Type B pancreatic cell (in vitro differentiated cells): ENCODE measurements at regions not wholly inside any gene's neighbourhood (a gene's known extent, or its start where the extent isn't known, plus 50 kb on each side); places are given as distances from the start of the nearest gene placed in this dataset.

ENCODE experiments used
- DNase-seq: peaks from one replicate; pipeline ENCODE4 v3.0.0; 2021; ENCODE audit warnings: mixed read lengths; ENCODE audit not compliant: unreplicated experiment; ENCODE audit errors: extremely low spot score
- H3K27ac Mint-ChIP-seq: 2 replicates; pipeline ENCODE4 v1.8.0; 2021; ENCODE audit warnings: mild to moderate bottlenecking, mixed read lengths
- H3K27me3 Mint-ChIP-seq: 2 replicates; pipeline ENCODE4 v1.8.0; 2021; ENCODE audit warnings: mixed read lengths
- H3K36me3 Mint-ChIP-seq: 2 replicates; pipeline ENCODE4 v1.8.0; 2021; ENCODE audit warnings: mixed read lengths
- H3K4me1 Mint-ChIP-seq: one replicate; pipeline ENCODE4 v1.8.0; 2021; ENCODE audit warnings: mixed read lengths; ENCODE audit not compliant: unreplicated experiment
- H3K4me3 Mint-ChIP-seq: 2 replicates; pipeline ENCODE4 v1.8.0; 2021; ENCODE audit warnings: mild to moderate bottlenecking, mixed read lengths
- H3K9me3 Mint-ChIP-seq: 2 replicates; pipeline ENCODE4 v1.8.0; 2021; ENCODE audit warnings: mixed read lengths
- TF ChIP-seq, protein P1 (sequence below): fragments of 200-600 bp; sonication (generic); conservative IDR thresholded peaks from 2 replicates; pipeline ENCODE4 v1.5.0; 2021; ENCODE audit warnings: antibody characterized with exemption, mild to moderate bottlenecking

DNA sequence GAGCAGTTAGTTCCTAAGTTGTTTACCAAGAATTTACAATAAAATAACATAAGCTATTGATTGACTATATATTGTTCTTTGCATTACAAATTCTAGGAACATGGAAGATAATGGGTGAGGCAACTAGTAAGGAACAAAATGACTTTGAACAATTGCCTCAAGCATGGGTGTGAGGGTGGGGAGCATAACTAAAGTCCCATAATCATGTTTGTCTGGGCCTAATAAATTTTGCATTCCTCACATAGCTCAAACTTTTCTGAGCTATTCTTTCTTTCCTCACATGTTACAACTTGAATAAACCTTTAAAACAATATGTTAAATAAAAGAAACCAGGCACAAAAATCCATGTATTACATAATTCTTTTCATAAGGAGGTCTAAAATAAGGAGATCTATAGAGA lies 1066.1 kb downstream of the NR2F1-AS1 start:
- no peaks in the 10 kb centered on the region for H3K27me3 Mint-ChIP-seq
- peaks cover 14% of the 10 kb centered on the region for H3K9me3 Mint-ChIP-seq
- no peak overlapping the region for H3K27ac Mint-ChIP-seq
- no peak overlapping the region for H3K4me3 Mint-ChIP-seq
- no peaks in the 10 kb centered on the region for H3K36me3 Mint-ChIP-seq
- peaks cover 12% of the 10 kb centered on the region for H3K4me1 Mint-ChIP-seq
- no peak for DNase-seq
- TF ChIP-seq, protein P1, sequence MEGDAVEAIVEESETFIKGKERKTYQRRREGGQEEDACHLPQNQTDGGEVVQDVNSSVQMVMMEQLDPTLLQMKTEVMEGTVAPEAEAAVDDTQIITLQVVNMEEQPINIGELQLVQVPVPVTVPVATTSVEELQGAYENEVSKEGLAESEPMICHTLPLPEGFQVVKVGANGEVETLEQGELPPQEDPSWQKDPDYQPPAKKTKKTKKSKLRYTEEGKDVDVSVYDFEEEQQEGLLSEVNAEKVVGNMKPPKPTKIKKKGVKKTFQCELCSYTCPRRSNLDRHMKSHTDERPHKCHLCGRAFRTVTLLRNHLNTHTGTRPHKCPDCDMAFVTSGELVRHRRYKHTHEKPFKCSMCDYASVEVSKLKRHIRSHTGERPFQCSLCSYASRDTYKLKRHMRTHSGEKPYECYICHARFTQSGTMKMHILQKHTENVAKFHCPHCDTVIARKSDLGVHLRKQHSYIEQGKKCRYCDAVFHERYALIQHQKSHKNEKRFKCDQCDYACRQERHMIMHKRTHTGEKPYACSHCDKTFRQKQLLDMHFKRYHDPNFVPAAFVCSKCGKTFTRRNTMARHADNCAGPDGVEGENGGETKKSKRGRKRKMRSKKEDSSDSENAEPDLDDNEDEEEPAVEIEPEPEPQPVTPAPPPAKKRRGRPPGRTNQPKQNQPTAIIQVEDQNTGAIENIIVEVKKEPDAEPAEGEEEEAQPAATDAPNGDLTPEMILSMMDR: no peak

DNA sequence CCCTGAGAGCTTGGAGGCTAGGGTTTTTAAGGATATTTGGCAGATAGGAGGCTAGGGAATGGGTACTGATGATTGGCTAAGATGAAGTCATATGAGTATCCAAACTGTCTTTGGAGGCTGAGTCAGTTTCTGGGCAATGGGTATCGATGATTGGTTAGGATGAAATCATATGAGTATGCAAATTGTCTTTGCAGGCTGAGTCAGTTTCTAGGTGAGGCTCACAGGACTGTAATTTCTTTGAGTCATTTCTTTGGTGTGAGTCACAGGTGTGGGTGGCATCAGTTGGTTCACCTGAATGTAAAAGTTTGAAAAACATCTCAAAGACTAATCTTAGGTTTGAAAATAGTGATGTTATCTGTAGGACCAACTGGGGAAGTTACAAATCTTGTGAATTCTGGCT lies 1068.0 kb downstream of the NR2F1-AS1 start:
- no peaks in the 10 kb centered on the region for H3K36me3 Mint-ChIP-seq

DNA sequence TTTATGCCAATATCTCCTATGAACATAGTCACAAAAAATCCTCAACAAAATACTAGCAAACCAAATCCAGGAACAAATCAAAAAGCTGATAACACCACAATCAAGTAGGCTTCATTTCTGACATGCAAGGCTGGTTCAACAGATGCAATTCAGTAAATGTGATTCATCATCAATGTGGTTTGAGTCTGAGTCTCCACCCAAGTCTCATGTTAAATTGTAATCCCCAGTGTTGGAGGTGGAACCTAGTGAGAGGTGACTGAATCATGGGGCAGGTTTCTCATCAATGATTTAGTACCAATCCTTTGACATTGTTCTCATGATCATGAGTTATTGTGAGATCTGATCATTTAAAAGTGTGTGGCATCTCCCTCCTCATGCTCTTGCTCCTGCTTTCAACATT lies 1072.7 kb downstream of the NR2F1-AS1 start:
- H3K27ac Mint-ChIP-seq: no peak overlapping the region
- H3K4me1 Mint-ChIP-seq: no peaks in the 10 kb centered on the region
- H3K9me3 Mint-ChIP-seq: peaks cover 23% of the 10 kb centered on the region
- TF ChIP-seq, protein P1: no peak
- H3K27me3 Mint-ChIP-seq: no peaks in the 10 kb centered on the region
- no peak for DNase-seq
- H3K4me3 Mint-ChIP-seq: no peak overlapping the region
- H3K36me3 Mint-ChIP-seq: no peaks in the 10 kb centered on the region

More for the DNA sequence above, 1068.0 kb downstream of the NR2F1-AS1 start:
- no peak for DNase-seq
- TF ChIP-seq, protein P1: no peak
- peaks cover under 1% of the 10 kb centered on the region for H3K4me1 Mint-ChIP-seq
- no peak overlapping the region for H3K4me3 Mint-ChIP-seq
- peaks cover 23% of the 10 kb centered on the region for H3K9me3 Mint-ChIP-seq
- H3K27ac Mint-ChIP-seq: no peak overlapping the region
- H3K27me3 Mint-ChIP-seq: no peaks in the 10 kb centered on the region

DNA sequence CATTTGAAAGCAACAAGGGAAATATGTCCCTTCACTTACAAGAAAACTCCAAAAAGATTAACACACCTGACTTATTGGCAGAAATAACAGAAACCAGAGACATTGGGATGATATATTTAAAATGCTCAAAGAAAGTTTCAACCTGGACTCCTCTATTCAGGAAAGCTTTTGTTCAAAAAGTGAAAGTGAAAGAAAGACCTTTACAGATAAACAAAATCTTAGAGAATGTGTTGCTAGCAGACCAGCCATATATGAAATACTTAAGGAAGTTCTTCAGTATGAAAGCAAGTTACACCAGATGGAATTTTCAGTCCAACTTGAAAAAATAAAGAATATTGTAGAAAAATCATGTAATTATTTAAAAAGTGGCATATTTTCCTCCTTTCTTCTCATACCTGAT lies 1075.1 kb downstream of the NR2F1-AS1 start:
- Mint-ChIP-seq H3K27me3 (no peaks in the 10 kb centered on the region), H3K4me1 (no peaks in the 10 kb centered on the region), H3K36me3 (no peaks in the 10 kb centered on the region), H3K27ac (no peak overlapping the region), H3K9me3 (peaks cover 10% of the 10 kb centered on the region), H3K4me3 (no peak overlapping the region)
- TF ChIP-seq, protein P1: no peak
- no peak for DNase-seq

DNA sequence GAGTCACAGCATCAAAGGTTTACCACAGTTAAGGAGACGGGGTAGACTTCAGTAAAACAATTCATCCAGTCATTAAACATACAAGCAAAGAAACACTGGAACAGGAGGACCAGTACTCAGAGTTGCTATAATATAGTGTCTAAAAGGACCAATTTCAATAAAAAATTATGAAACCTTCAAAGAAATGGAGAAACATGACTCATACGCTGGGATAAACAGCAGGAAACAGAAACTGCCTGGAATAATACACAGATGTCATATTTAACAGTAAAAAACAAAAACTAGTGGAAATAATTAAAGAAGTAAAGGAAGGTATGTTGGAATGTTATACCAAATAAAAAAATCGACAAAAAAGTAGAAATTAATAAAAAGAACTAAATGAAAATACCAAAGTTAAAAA lies 1075.9 kb downstream of the NR2F1-AS1 start:
- Mint-ChIP-seq H3K4me3 (no peak overlapping the region), H3K36me3 (no peaks in the 10 kb centered on the region), H3K27ac (no peak overlapping the region), H3K9me3 (peaks cover 9% of the 10 kb centered on the region), H3K27me3 (no peaks in the 10 kb centered on the region), H3K4me1 (no peaks in the 10 kb centered on the region)
- no peak for DNase-seq
- TF ChIP-seq, protein P1: no peak

DNA sequence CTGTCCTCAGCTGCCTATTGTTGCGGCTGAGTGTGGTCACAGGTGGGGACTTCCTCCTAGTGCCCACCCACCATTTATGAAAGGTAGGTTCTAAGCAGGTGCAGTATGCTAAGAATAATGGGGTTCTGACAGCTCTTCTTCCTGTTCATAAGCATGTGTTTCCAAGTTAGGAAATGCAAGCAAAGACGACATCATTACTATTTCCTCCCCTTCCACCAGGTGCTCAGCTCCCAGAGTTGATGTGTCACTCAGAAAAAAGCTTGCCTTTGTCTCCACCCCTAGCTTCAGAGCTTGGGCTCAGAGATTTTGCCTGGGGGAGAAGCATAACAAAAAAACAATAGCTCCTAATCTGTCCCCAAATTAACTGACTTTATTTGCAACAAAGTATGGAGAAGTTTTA lies 1076.7 kb downstream of the NR2F1-AS1 start:
- no peak overlapping the region for H3K4me3 Mint-ChIP-seq
- no peaks in the 10 kb centered on the region for H3K27me3 Mint-ChIP-seq
- TF ChIP-seq, protein P1: no peak
- no peak for DNase-seq
- no peaks in the 10 kb centered on the region for H3K4me1 Mint-ChIP-seq
- no peak overlapping the region for H3K27ac Mint-ChIP-seq
- no peaks in the 10 kb centered on the region for H3K36me3 Mint-ChIP-seq
- peaks cover 9% of the 10 kb centered on the region for H3K9me3 Mint-ChIP-seq
